A549 (cell line): ENCODE measurements at regions not wholly inside any gene's neighbourhood (a gene's known extent, or its start where the extent isn't known, plus 50 kb on each side); places are given as distances from the start of the nearest gene placed in this dataset.

Experiments used
- ATAC-seq, 2 experiments: fragments of 200-7000 bp in 1 of 2; fragments of >200 bp in 1 of 2; cut with Nextera tagmentation in 1 of 2; cut with Tn5 transposase in 1 of 2; 3 replicates each; pipeline versions ENCODE4 v1.8.0 to v1.9.1; 2018 to 2020; ENCODE audit warnings: mild to moderate bottlenecking in 1 of 2, moderate library complexity in 1 of 2
- CTCF ChIA-PET: fragments of 300-600 bp; sonication (Branson Sonifier 250); formaldehyde crosslinking; extraction: SDS; loops from one replicate; lab custom pipeline; 2021; ENCODE audit warnings: antibody characterized with exemption, inconsistent platforms; lab: Yijun Ruan, JAX
- POLR2A ChIA-PET: fragments of 350-600 bp; formaldehyde crosslinking; extraction: SDS; loops from one replicate; lab custom pipeline; 2021; ENCODE audit warnings: antibody characterized with exemption, inconsistent platforms; lab: Yijun Ruan, JAX
- DNase-seq, 2 experiments: peaks; one replicate each; pipeline versions ENCODE4 v3.0.0 to v3.0.0-alpha.2; 2011 to 2016; ENCODE audit warnings: low read depth in 1 of 2, low spot score in 1 of 2
- FAIRE-seq: peaks from 2 replicates; lab custom pipeline; 2011; peaks lifted over from hg19 to GRCh38; lab: Jason Lieb, UNC
- H3K27ac ChIP-seq, 2 experiments: fragments of >200 bp; sonication (Bioruptor Twin); formaldehyde crosslinking; 3 replicates each; pipeline ENCODE4 v1.5.1; 2016 to 2017
- H3K4me1 ChIP-seq: fragments of >200 bp; sonication (Bioruptor Twin); formaldehyde crosslinking; 3 replicates; pipeline ENCODE4 v1.6.1; 2016
- H3K4me2 ChIP-seq: fragments of >200 bp; sonication (Bioruptor Twin); formaldehyde crosslinking; 3 replicates; pipeline ENCODE4 v1.6.1; 2016
- H3K4me3 ChIP-seq: fragments of >200 bp; sonication (Bioruptor Twin); formaldehyde crosslinking; 3 replicates; pipeline ENCODE4 v1.5.1; 2016
- H3K9me3 ChIP-seq: fragments of >200 bp; sonication (Bioruptor Twin); formaldehyde crosslinking; 3 replicates; pipeline ENCODE4 v1.6.1; 2016
- BHLHE40 ChIP-seq: IDR thresholded peaks from 2 replicates; pipeline ENCODE4 v1.6.1; 2012; ENCODE audit warnings: low read depth, low read length, inconsistent platforms
- CBX2 ChIP-seq: fragments of 200-600 bp; sonication (generic); IDR thresholded peaks from 2 replicates; pipeline ENCODE4 v1.6.1; 2016; ENCODE audit warnings: low read depth, mild to moderate bottlenecking, borderline replicate concordance
- CHD4 ChIP-seq: fragments of 200-600 bp; sonication (generic); IDR thresholded peaks from 2 replicates; pipeline ENCODE4 v1.6.1; 2016; ENCODE audit warnings: antibody characterized with exemption, mild to moderate bottlenecking, borderline replicate concordance
- CTCF ChIP-seq: fragments of >200 bp; sonication (Bioruptor Twin); formaldehyde crosslinking; IDR thresholded peaks from 3 replicates; pipeline ENCODE4 v1.5.1; 2016
- EHMT2 ChIP-seq: fragments of 200-600 bp; sonication (generic); IDR thresholded peaks from 2 replicates; pipeline ENCODE4 v1.6.1; 2016; ENCODE audit warnings: antibody characterized with exemption, low read depth, mild to moderate bottlenecking, moderate library complexity
- ESRRA ChIP-seq: fragments of 150-350 bp; IDR thresholded peaks from 2 replicates; pipeline ENCODE4 v1.6.1; 2014; ENCODE audit warnings: mild to moderate bottlenecking, low read length, borderline replicate concordance
- GATA3 ChIP-seq: IDR thresholded peaks from 2 replicates; pipeline ENCODE4 v1.6.1; 2012; ENCODE audit warnings: borderline replicate concordance
- HOXA7 ChIP-seq: fragments of 250-450 bp; sonication (Bioruptor Pico); IDR thresholded peaks from 2 replicates; pipeline ENCODE4 v1.5.0; 2020; ENCODE audit warnings: mild to moderate bottlenecking, moderate library complexity
- JUN ChIP-seq, 2 experiments: fragments of >200 bp; sonication (Bioruptor Twin); formaldehyde crosslinking; IDR thresholded peaks; 2 replicates in 1 of 2; 3 replicates in 1 of 2; pipeline ENCODE4 v1.6.1; 2016 to 2017
- KDM5A ChIP-seq: fragments of 200-600 bp; sonication (generic); IDR thresholded peaks from 2 replicates; pipeline ENCODE4 v1.6.1; 2016; ENCODE audit warnings: antibody characterized with exemption, mild to moderate bottlenecking
- NFE2L2 ChIP-seq: fragments of 150-350 bp; conservative IDR thresholded peaks from 2 replicates; pipeline ENCODE4 v1.6.1; 2014; ENCODE audit warnings: low read length
- NR3C1 ChIP-seq: fragments of >200 bp; sonication (Bioruptor Twin); formaldehyde crosslinking; IDR thresholded peaks from 3 replicates; pipeline ENCODE4 v1.6.1; 2017
- PHF8 ChIP-seq: fragments of 200-600 bp; sonication (generic); IDR thresholded peaks from 2 replicates; pipeline ENCODE4 v1.6.1; 2016; ENCODE audit warnings: low read depth, mild to moderate bottlenecking, antibody characterized with exemption, moderate library complexity, borderline replicate concordance
- POLR2AphosphoS2 ChIP-seq: conservative IDR thresholded peaks from 2 replicates; pipeline ENCODE4 v1.6.1; 2012; ENCODE audit warnings: low read length, improper control_type of control experiment, inconsistent platforms
- RAD21 ChIP-seq, 2 experiments: fragments of >200 bp in 1 of 2; sonication (Bioruptor Twin) in 1 of 2; formaldehyde crosslinking in 1 of 2; IDR thresholded peaks in 1 of 2; conservative IDR thresholded peaks in 1 of 2; 2 replicates in 1 of 2; 3 replicates in 1 of 2; pipeline ENCODE4 v1.6.1; 2012 to 2018; ENCODE audit warnings: inconsistent platforms in 1 of 2
- RNF2 ChIP-seq: fragments of 200-600 bp; sonication (generic); IDR thresholded peaks from 2 replicates; pipeline ENCODE4 v1.6.1; 2016; ENCODE audit warnings: low read depth, mild to moderate bottlenecking, antibody characterized with exemption, moderate library complexity, borderline replicate concordance
- SMC3 ChIP-seq: fragments of >200 bp; sonication (Bioruptor Twin); formaldehyde crosslinking; IDR thresholded peaks from 3 replicates; pipeline ENCODE4 v1.6.1; 2018; ENCODE audit warnings: inconsistent platforms
- SREBF2 ChIP-seq: fragments of 450-650 bp; IDR thresholded peaks from 2 replicates; pipeline ENCODE4 v1.6.1; 2014; ENCODE audit warnings: mild to moderate bottlenecking, moderate library complexity
- TFCP2L1 ChIP-seq: fragments of 250-450 bp; sonication (Bioruptor Pico); IDR thresholded peaks from 2 replicates; pipeline ENCODE4 v1.5.0; 2021; ENCODE audit warnings: mild to moderate bottlenecking
- WGBS: methylation state at CpG from one replicate; pipeline ENCODE4 v1.1.6; 2017; ENCODE audit errors: missing lambda C conversion rate; 5-methylcytosine and 5-hydroxymethylcytosine counted together
- TF ChIP-seq, protein P1 (sequence below): fragments of 450-650 bp; IDR thresholded peaks from 2 replicates; pipeline ENCODE4 v1.6.1; 2014; ENCODE audit warnings: antibody characterized with exemption
- TF ChIP-seq, protein P2 (sequence below): fragments of 250-450 bp; sonication (Bioruptor Pico); IDR thresholded peaks from 2 replicates; pipeline ENCODE4 v1.5.0; 2021; ENCODE audit warnings: mild to moderate bottlenecking, moderate library complexity, borderline replicate concordance

DNA sequence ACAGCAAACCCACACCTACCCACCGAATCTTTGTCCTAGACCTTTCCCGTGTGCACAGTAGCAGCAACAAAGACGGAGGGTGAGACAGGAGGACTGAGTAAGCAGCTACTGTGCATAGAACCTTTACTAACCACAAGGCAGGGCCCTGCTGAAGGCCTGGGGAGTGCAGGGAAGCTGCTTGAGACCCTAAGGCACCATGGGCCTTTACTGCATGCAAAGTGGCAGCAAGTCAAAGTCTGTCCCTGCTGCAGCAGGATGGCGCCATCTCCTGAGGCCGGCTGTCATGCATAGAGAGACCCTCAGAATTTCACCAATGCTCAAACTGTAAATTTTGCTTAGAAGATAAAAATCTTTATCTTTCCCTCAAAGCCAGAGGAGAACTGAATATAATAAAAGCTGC, 610.5 kb downstream of the ACTR3B start:
- ChIA-PET POLR2A (no interaction called here), CTCF (no interaction called here)
- FAIRE-seq (no peak), ATAC-seq (no peak), DNase-seq (no peak)
- Histone ChIP-seq H3K27ac (no peak overlapping the region), H3K4me1 (no peaks in the 10 kb centered on the region), H3K4me2 (no peak overlapping the region), H3K9me3 (no peaks in the 10 kb centered on the region), H3K4me3 (no peak overlapping the region)
- WGBS, result 2% methylated on average over 5 of the region's 5 CpGs
- TF ChIP-seq, protein P1, sequence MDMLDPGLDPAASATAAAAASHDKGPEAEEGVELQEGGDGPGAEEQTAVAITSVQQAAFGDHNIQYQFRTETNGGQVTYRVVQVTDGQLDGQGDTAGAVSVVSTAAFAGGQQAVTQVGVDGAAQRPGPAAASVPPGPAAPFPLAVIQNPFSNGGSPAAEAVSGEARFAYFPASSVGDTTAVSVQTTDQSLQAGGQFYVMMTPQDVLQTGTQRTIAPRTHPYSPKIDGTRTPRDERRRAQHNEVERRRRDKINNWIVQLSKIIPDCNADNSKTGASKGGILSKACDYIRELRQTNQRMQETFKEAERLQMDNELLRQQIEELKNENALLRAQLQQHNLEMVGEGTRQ, result no peak
- TF ChIP-seq PHF8 (no peak), JUN (IDR thresholded peaks at IDR 0.05) (no peak), BHLHE40 (no peak), RNF2 (no peak), KDM5A (no peak)

GRCh38 chr7:153380636-153381035, 621.1 kb downstream of the ACTR3B start:
- 0% methylated on average over 3 of the region's 7 CpGs for WGBS
- Histone ChIP-seq H3K4me2 (no peak overlapping the region), H3K9me3 (no peaks in the 10 kb centered on the region), H3K4me3 (no peak overlapping the region), H3K27ac (no peak overlapping the region), H3K4me1 (no peaks in the 10 kb centered on the region)
- TF ChIP-seq POLR2AphosphoS2 (no peak), NR3C1 (no peak), HOXA7 (no peak), TFCP2L1 (CRISPR knock-in tag) (no peak), EHMT2 (no peak), SREBF2 (no peak)
- no peak for FAIRE-seq
- ChIA-PET CTCF (interaction anchor here (0.7 to 1.5 kb wide), 3 partner anchors 9 to 560 kb away, joined by 3 read pairs; no protein-coding TSS in a partner anchor), POLR2A (no interaction called here)
- no peak for ATAC-seq
- DNase-seq, result no peak

GRCh38 chr7:153381275-153382040, 621.9 kb downstream of the ACTR3B start:
- peak overlapping the region; percentile 34; the same call in 1 of the 3 replicates for H3K4me2 ChIP-seq
- H3K4me1 ChIP-seq, result no peaks in the 10 kb centered on the region
- FAIRE-seq (no peak), DNase-seq (peak; percentile 15 to 38), ATAC-seq (peak; percentile 54 to 94; a peak in 3 of 6 replicates)
- H3K9me3 ChIP-seq, result no peaks in the 10 kb centered on the region
- no peak overlapping the region for H3K27ac ChIP-seq
- POLR2A ChIA-PET, result no interaction called here
- TF ChIP-seq, protein P2, sequence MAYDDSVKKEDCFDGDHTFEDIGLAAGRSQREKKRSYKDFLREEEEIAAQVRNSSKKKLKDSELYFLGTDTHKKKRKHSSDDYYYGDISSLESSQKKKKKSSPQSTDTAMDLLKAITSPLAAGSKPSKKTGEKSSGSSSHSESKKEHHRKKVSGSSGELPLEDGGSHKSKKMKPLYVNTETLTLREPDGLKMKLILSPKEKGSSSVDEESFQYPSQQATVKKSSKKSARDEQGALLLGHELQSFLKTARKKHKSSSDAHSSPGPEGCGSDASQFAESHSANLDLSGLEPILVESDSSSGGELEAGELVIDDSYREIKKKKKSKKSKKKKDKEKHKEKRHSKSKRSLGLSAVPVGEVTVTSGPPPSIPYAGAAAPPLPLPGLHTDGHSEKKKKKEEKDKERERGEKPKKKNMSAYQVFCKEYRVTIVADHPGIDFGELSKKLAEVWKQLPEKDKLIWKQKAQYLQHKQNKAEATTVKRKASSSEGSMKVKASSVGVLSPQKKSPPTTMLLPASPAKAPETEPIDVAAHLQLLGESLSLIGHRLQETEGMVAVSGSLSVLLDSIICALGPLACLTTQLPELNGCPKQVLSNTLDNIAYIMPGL (CRISPR knock-in tag), result no peak
- TF ChIP-seq SMC3 (peak; percentile 30; the same call in 1 of the 3 replicates), SREBF2 (no peak), CTCF (peak; percentile 52), CBX2 (no peak), ESRRA (no peak), CHD4 (no peak), GATA3 (no peak), HOXA7 (no peak), NR3C1 (no peak), RAD21 (conservative IDR thresholded peaks at IDR 0.05 in 1 of 2, IDR thresholded peaks at IDR 0.05 in 1 of 2) (peak; percentile 50 to 77), NFE2L2 (no peak)
- H3K4me3 ChIP-seq, result no peak overlapping the region
- CTCF ChIA-PET, result interaction anchor here (0.7 to 1.5 kb wide), 4 partner anchors 10 to 559 kb away, joined by 3 read pairs; no protein-coding TSS in a partner anchor
- 6% methylated on average over 13 of the region's 13 CpGs for WGBS
